ENCODE measurements at regions not wholly inside any gene's neighbourhood (a gene's known extent, or its start where the extent isn't known, plus 50 kb on each side); places are given as distances from the start of the nearest gene placed in this dataset.
"Not testable (repeated sequence)": the region's sequence is repeated elsewhere in the genome, so short reads cannot be mapped to it uniquely, and the experiment has no call there.

DNA sequence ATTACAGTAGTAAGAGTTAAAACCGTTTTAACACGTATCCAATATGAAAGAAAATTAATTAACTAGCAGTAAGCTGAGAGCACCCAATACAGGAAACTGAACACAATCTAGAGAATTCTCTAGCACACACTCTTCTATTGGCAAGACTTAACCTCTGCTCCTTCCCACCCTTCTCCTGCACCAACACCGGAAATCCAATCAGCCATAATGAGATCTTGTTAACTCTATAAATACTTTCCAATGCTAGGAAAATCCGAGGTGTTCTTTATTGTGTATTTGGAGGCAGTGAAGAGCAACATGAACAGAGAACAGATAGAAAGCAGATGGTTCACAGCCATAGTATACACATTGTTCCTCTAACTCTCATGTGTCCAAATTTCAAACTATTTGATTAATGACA is 591.7 kb downstream of the CETN3 start:
- Histone ChIP-seq H3K36me3 (ENCODE audit: insufficient read depth, low read depth, low read length) (no peaks in the 10 kb centered on the region), H3K27ac (ENCODE audit: low read length) (no peak overlapping the region), H3K9ac (ENCODE audit: low read depth, low read length) (no peak overlapping the region), H3K9me3 (ENCODE audit: insufficient read depth, low read depth, low read length) (no peaks in the 10 kb centered on the region), H3K4me1 (ENCODE audit: insufficient read depth, low read length) (no peaks in the 10 kb centered on the region), H3K27me3 (ENCODE audit: insufficient read depth, low read length) (no peaks in the 10 kb centered on the region), H3K4me3 (ENCODE audit: low read length) (no peak overlapping the region)

DNA sequence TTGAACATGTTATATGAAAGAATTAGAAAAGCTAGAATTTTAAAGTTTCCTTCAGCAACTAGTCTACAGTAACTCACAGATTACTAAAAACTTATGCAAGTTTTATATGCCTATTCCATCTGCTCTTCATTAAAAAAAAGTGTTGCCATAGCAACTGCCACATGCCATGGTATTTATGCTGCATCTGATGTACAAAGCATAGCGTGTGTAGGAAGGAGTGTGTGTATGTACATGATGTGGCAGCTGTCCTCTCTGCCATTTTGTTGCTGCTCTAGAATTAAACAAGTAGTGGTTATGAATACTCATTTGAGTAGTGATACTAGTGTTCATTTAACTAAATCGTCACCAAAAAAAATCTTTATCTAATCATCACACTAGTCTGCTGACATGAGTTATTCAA is 593.5 kb downstream of the CETN3 start:
- no peaks in the 10 kb centered on the region for H3K9me3 ChIP-seq (ENCODE audit: insufficient read depth, low read depth, low read length)
- no peaks in the 10 kb centered on the region for H3K36me3 ChIP-seq (ENCODE audit: insufficient read depth, low read depth, low read length)
- H3K27me3 ChIP-seq (ENCODE audit: insufficient read depth, low read length): no peaks in the 10 kb centered on the region
- H3K27ac ChIP-seq (ENCODE audit: low read length): no peak overlapping the region
- H3K4me3 ChIP-seq (ENCODE audit: low read length): no peak overlapping the region
- H3K9ac ChIP-seq (ENCODE audit: low read depth, low read length): no peak overlapping the region
- no peaks in the 10 kb centered on the region for H3K4me1 ChIP-seq (ENCODE audit: insufficient read depth, low read length)

DNA sequence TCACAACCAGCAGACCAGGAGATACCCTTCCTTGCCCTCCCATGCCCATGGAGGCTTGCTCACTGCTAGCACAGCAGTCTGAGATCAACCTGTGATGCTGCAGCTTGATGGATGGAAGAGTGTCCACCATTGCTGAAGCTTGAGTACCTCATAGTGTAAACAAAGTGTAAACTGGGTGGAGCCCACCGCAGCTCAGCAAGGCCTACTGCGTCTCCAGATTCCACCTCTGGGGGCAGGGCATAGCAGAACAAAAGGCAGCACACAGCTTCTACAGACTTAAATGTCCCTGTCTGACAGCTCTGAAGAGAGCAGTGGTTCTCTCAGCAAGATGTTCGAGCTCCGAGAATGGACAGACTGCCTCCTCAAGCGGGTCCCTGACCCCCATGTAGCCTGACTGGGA is 608.8 kb downstream of the CETN3 start:
- H3K9ac ChIP-seq (ENCODE audit: low read depth, low read length); H3K27ac ChIP-seq (ENCODE audit: low read length); H3K36me3 ChIP-seq (ENCODE audit: insufficient read depth, low read depth, low read length); H3K9me3 ChIP-seq (ENCODE audit: insufficient read depth, low read depth, low read length); H3K27me3 ChIP-seq (ENCODE audit: insufficient read depth, low read length); H3K4me1 ChIP-seq (ENCODE audit: insufficient read depth, low read length); H3K4me3 ChIP-seq (ENCODE audit: low read length): not testable (repeated sequence)

GRCh38 chr5:89794504-89794903 is 615.1 kb downstream of the CETN3 start:
- H3K9ac ChIP-seq (ENCODE audit: low read depth, low read length); H3K27me3 ChIP-seq (ENCODE audit: insufficient read depth, low read length); H3K36me3 ChIP-seq (ENCODE audit: insufficient read depth, low read depth, low read length); H3K9me3 ChIP-seq (ENCODE audit: insufficient read depth, low read depth, low read length); H3K4me3 ChIP-seq (ENCODE audit: low read length); H3K4me1 ChIP-seq (ENCODE audit: insufficient read depth, low read length); H3K27ac ChIP-seq (ENCODE audit: low read length): not testable (repeated sequence)

DNA sequence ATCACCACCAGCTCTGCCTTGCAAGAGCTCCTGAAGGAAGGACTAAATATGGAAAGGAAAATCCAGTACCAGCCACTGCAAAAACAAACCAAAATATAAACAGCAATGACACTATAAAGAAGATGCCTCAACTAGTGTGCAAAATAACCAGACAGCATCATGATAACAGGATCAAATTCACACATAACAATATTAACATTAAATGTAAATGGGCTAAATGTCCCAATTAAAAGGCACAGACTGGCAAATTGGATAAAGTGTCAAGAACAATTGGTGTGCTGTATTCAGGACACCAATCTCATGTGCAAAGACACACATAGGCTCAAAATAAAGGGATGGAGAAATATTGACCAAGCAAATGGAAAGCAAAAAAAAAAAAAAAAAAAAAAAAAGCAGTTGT is 629.8 kb downstream of the CETN3 start:
- H3K9me3 ChIP-seq (ENCODE audit: insufficient read depth, low read depth, low read length): peaks cover 14% of the 10 kb centered on the region
- not testable (repeated sequence) for H3K4me1 ChIP-seq (ENCODE audit: insufficient read depth, low read length); H3K9ac ChIP-seq (ENCODE audit: low read depth, low read length); H3K27ac ChIP-seq (ENCODE audit: low read length); H3K36me3 ChIP-seq (ENCODE audit: insufficient read depth, low read depth, low read length); H3K27me3 ChIP-seq (ENCODE audit: insufficient read depth, low read length); H3K4me3 ChIP-seq (ENCODE audit: low read length)

DNA sequence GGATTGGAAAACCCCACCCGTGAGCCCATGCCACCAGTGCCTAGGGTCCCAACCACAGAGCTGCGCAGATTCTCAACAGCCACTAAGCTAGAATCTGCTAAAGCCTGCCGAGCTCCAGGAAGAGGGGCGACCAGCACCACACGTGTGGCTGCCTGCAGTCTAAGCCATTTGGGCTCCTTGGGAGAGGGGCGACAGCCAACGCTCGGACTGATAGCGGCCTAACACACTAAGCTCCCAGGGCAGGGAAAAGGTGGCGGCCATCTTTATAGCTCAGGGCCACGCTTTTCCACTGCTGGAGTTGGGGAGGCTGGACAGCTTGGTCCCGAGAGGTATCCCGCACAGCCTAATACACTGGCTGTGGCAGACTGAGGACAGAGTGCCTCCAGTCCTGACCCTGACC is 631.8 kb downstream of the CETN3 start:
- Histone ChIP-seq H3K4me1 (ENCODE audit: insufficient read depth, low read length) (no peaks in the 10 kb centered on the region), H3K9ac (ENCODE audit: low read depth, low read length) (no peak overlapping the region), H3K27me3 (ENCODE audit: insufficient read depth, low read length) (no peaks in the 10 kb centered on the region), H3K36me3 (ENCODE audit: insufficient read depth, low read depth, low read length) (no peaks in the 10 kb centered on the region), H3K9me3 (ENCODE audit: insufficient read depth, low read depth, low read length) (peaks cover 14% of the 10 kb centered on the region), H3K27ac (ENCODE audit: low read length) (no peak overlapping the region), H3K4me3 (ENCODE audit: low read length) (no peak overlapping the region)

DNA sequence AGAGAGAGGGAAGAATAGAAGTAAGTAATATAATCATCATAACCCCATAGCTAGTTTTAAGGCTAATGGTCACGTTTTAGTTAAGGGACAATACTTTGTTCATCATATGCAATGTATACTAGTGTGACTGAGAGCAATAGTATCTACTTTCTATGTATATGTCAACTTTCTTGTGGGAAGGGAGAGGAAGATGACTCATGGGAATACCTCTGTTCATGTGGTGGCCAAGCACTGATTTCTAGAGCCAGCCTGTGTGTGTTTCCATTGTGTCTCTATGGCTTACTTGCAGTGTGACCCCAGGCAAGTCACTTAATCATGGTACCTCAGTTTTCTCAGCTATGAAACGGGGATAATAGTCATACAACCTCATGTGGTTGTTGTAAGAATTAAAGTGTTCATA is 639.6 kb downstream of the CETN3 start:
- H3K4me3 ChIP-seq (ENCODE audit: low read length): no peak overlapping the region
- no peaks in the 10 kb centered on the region for H3K4me1 ChIP-seq (ENCODE audit: insufficient read depth, low read length)
- H3K9me3 ChIP-seq (ENCODE audit: insufficient read depth, low read depth, low read length): no peaks in the 10 kb centered on the region
- no peak overlapping the region for H3K9ac ChIP-seq (ENCODE audit: low read depth, low read length)
- H3K27me3 ChIP-seq (ENCODE audit: insufficient read depth, low read length): no peaks in the 10 kb centered on the region
- no peak overlapping the region for H3K27ac ChIP-seq (ENCODE audit: low read length)
- no peaks in the 10 kb centered on the region for H3K36me3 ChIP-seq (ENCODE audit: insufficient read depth, low read depth, low read length)

DNA sequence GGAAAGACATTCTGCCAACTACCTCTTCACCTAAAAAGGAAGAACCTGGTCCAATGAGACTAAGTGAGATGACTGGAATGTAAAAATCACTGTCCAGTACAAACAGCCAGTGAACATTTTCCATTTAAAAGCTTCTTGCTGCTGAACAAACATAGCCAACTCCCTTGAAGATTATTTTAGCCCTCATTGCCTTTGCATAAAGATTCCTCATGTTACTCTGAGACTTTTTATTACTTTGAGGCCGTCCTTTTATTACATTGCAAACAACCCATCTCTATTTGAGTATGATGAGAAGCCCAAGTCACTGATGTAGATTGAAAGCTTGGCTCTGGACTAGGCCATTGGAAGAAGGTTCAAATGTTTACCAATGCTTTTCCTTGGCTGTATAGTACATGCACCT is 649.8 kb downstream of the CETN3 start:
- no peak overlapping the region for H3K4me3 ChIP-seq (ENCODE audit: low read length)
- H3K4me1 ChIP-seq (ENCODE audit: insufficient read depth, low read length): no peaks in the 10 kb centered on the region
- H3K27me3 ChIP-seq (ENCODE audit: insufficient read depth, low read length): no peaks in the 10 kb centered on the region
- H3K36me3 ChIP-seq (ENCODE audit: insufficient read depth, low read depth, low read length): no peaks in the 10 kb centered on the region
- H3K9me3 ChIP-seq (ENCODE audit: insufficient read depth, low read depth, low read length): no peaks in the 10 kb centered on the region
- H3K9ac ChIP-seq (ENCODE audit: low read depth, low read length): no peak overlapping the region
- no peak overlapping the region for H3K27ac ChIP-seq (ENCODE audit: low read length)

GRCh38 chr5:89758146-89758545 is 651.4 kb downstream of the CETN3 start:
- no peaks in the 10 kb centered on the region for H3K36me3 ChIP-seq (ENCODE audit: insufficient read depth, low read depth, low read length)
- H3K27me3 ChIP-seq (ENCODE audit: insufficient read depth, low read length): no peaks in the 10 kb centered on the region
- H3K4me3 ChIP-seq (ENCODE audit: low read length): no peak overlapping the region
- no peak overlapping the region for H3K9ac ChIP-seq (ENCODE audit: low read depth, low read length)
- H3K27ac ChIP-seq (ENCODE audit: low read length): no peak overlapping the region
- H3K9me3 ChIP-seq (ENCODE audit: insufficient read depth, low read depth, low read length): no peaks in the 10 kb centered on the region
- H3K4me1 ChIP-seq (ENCODE audit: insufficient read depth, low read length): no peaks in the 10 kb centered on the region

DNA sequence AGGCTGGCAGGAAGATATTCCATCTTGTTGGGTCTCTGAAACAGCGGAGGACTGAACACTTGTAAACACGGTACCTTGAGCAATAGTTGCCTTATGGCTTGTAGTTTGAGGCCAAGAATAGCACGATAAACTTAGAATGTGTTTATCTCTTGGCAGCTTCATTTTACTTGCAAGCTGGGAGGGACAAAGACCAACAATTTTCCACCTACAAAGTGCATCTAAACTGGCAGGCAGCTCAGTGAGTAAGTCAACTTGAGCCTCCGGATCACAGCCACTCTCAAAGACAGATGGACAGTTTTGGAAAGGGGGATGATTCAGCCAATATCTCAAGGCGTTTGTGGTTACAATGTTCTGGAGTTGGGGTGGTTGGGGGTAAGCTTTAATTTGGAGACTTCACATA is 652.6 kb downstream of the CETN3 start:
- H3K27me3 ChIP-seq (ENCODE audit: insufficient read depth, low read length): no peaks in the 10 kb centered on the region
- no peak overlapping the region for H3K4me3 ChIP-seq (ENCODE audit: low read length)
- no peaks in the 10 kb centered on the region for H3K4me1 ChIP-seq (ENCODE audit: insufficient read depth, low read length)
- H3K9me3 ChIP-seq (ENCODE audit: insufficient read depth, low read depth, low read length): no peaks in the 10 kb centered on the region
- H3K27ac ChIP-seq (ENCODE audit: low read length): no peak overlapping the region
- no peaks in the 10 kb centered on the region for H3K36me3 ChIP-seq (ENCODE audit: insufficient read depth, low read depth, low read length)
- no peak overlapping the region for H3K9ac ChIP-seq (ENCODE audit: low read depth, low read length)

- Histone ChIP-seq H3K4me1 (ENCODE audit: insufficient read depth, low read length) (no peaks in the 10 kb centered on the region), H3K36me3 (ENCODE audit: insufficient read depth, low read depth, low read length) (no peaks in the 10 kb centered on the region), H3K9ac (ENCODE audit: low read depth, low read length) (no peak overlapping the region), H3K27ac (ENCODE audit: low read length) (no peak overlapping the region), H3K4me3 (ENCODE audit: low read length) (no peak overlapping the region), H3K27me3 (ENCODE audit: insufficient read depth, low read length) (no peaks in the 10 kb centered on the region), H3K9me3 (ENCODE audit: insufficient read depth, low read depth, low read length) (no peaks in the 10 kb centered on the region)
Observed at GRCh38 chr5:89755024-89755423, 654.5 kb downstream of the CETN3 start.

- no peaks in the 10 kb centered on the region for H3K36me3 ChIP-seq (ENCODE audit: insufficient read depth, low read depth, low read length)
- no peak overlapping the region for H3K27ac ChIP-seq (ENCODE audit: low read length)
- no peaks in the 10 kb centered on the region for H3K27me3 ChIP-seq (ENCODE audit: insufficient read depth, low read length)
- H3K9ac ChIP-seq (ENCODE audit: low read depth, low read length): no peak overlapping the region
- no peaks in the 10 kb centered on the region for H3K9me3 ChIP-seq (ENCODE audit: insufficient read depth, low read depth, low read length)
- no peak overlapping the region for H3K4me3 ChIP-seq (ENCODE audit: low read length)
- H3K4me1 ChIP-seq (ENCODE audit: insufficient read depth, low read length): 0 out of 2 replicates have a peak, but pooled peaks cover 5% of the 10 kb centered on the region
Observed at GRCh38 chr5:89735082-89735481, 674.5 kb downstream of the CETN3 start.

- Histone ChIP-seq H3K36me3 (ENCODE audit: insufficient read depth, low read depth, low read length) (no peaks in the 10 kb centered on the region), H3K27me3 (ENCODE audit: insufficient read depth, low read length) (no peaks in the 10 kb centered on the region), H3K27ac (ENCODE audit: low read length) (no peak overlapping the region), H3K9me3 (ENCODE audit: insufficient read depth, low read depth, low read length) (no peaks in the 10 kb centered on the region), H3K9ac (ENCODE audit: low read depth, low read length) (no peak overlapping the region), H3K4me3 (ENCODE audit: low read length) (no peak overlapping the region), H3K4me1 (ENCODE audit: insufficient read depth, low read length) (0 out of 2 replicates have a peak, but pooled peaks cover 5% of the 10 kb centered on the region)
Observed at GRCh38 chr5:89733772-89734171, 675.8 kb downstream of the CETN3 start.

All from iPS-20b (cell line).